GM12878 (cell line): ENCODE measurements at regions not wholly inside any gene's neighbourhood (a gene's known extent, or its start where the extent isn't known, plus 50 kb on each side); places are given as distances from the start of the nearest gene placed in this dataset.

Experiments
- ATAC-seq: fragments of 200-7000 bp; cut with Tn5 transposase; 3 replicates; pipeline ENCODE4 v1.9.1; 2020; ENCODE audit warnings: mild to moderate bottlenecking, moderate library complexity
- BruUV-seq: library from RNA; stranded (reverse); fragments of 400-500 nt; replicated peaks from 2 replicates; lab custom pipeline; 2021; lab: Mats Ljungman, UMichigan
- CTCF ChIA-PET: fragments of 300-600 bp; sonication (Branson Sonifier 250); formaldehyde crosslinking; extraction: SDS; loops from one replicate; lab custom pipeline; 2021; ENCODE audit warnings: inconsistent platforms; lab: Yijun Ruan, JAX
- POLR2A ChIA-PET: fragments of 350-600 bp; formaldehyde crosslinking; extraction: SDS; loops from one replicate; lab custom pipeline; 2021; ENCODE audit warnings: inconsistent platforms; lab: Charles Lee
- RAD21 ChIA-PET: fragments of 300-600 bp; sonication (Branson Sonifier 250); formaldehyde crosslinking; loops from one replicate; lab custom pipeline; 2023; ENCODE audit warnings: antibody characterized with exemption; ENCODE audit not compliant: unreplicated experiment; lab: Charles Lee
- SMC1A ChIA-PET: fragments of 300-600 bp; sonication (Branson Sonifier 250); formaldehyde crosslinking; loops from one replicate; lab custom pipeline; 2023; ENCODE audit not compliant: unreplicated experiment, uncharacterized antibody; lab: Charles Lee
- DNase-seq: peaks from one replicate; pipeline ENCODE4 v3.0.0-alpha.2; 2011; ENCODE audit warnings: low read depth, low spot score
- FAIRE-seq: peaks from 3 replicates; lab custom pipeline; 2011; peaks lifted over from hg19 to GRCh38; lab: Jason Lieb, UNC
- H2AFZ ChIP-seq: 2 replicates; pipeline ENCODE4 v1.6.0; 2011; ENCODE audit warnings: low read depth, low read length, control low read depth; ENCODE audit not compliant: control insufficient read depth
- H3K27ac ChIP-seq: 2 replicates; pipeline ENCODE4 v1.5.1; 2011; ENCODE audit warnings: control low read depth; ENCODE audit not compliant: control insufficient read depth, insufficient read depth
- H3K27me3 ChIP-seq, 2 experiments: replicated peaks in 1 of 2; 2 replicates each; pipeline versions ENCODE4 v1.6.0 to v1.6.1; 2011; ENCODE audit warnings: low read length in 1 of 2; ENCODE audit not compliant: control insufficient read depth in 2 of 2, insufficient read depth in 2 of 2
- H3K36me3 ChIP-seq, 2 experiments: 2 replicates each; pipeline ENCODE4 v1.5.1; 2011; ENCODE audit warnings: low read length in 1 of 2; ENCODE audit not compliant: control insufficient read depth in 2 of 2, insufficient read depth in 2 of 2
- H3K4me1 ChIP-seq: 2 replicates; pipeline ENCODE4 v1.6.1; 2011; ENCODE audit warnings: mild to moderate bottlenecking, low read length, moderate library complexity, mixed read lengths; ENCODE audit not compliant: control insufficient read depth, insufficient read depth
- H3K4me2 ChIP-seq: 2 replicates; pipeline ENCODE4 v1.6.0; 2011; ENCODE audit warnings: control low read depth; ENCODE audit not compliant: control insufficient read depth, insufficient read depth
- H3K4me3 ChIP-seq: fragments of 200-600 bp; sonication (generic); 2 replicates; pipeline ENCODE4 v1.5.1; 2016
- H3K79me2 ChIP-seq: 2 replicates; pipeline ENCODE4 v1.6.0; 2011; ENCODE audit warnings: low read length; ENCODE audit not compliant: control insufficient read depth, insufficient read depth
- H3K9ac ChIP-seq: 2 replicates; pipeline ENCODE4 v1.8.0; 2011; ENCODE audit warnings: low read length, control low read depth, mixed read lengths; ENCODE audit not compliant: control insufficient read depth, insufficient read depth
- H3K9me3 ChIP-seq: replicated peaks from 3 replicates; pipeline ENCODE4 v1.5.1; 2011; ENCODE audit warnings: mild to moderate bottlenecking, low read length; ENCODE audit not compliant: control insufficient read depth, insufficient read depth
- H4K20me1 ChIP-seq: 2 replicates; pipeline ENCODE4 v1.6.0; 2011; ENCODE audit not compliant: control insufficient read depth, insufficient read depth
- HDAC6 ChIP-seq: fragments of 200-600 bp; sonication (generic); IDR thresholded peaks from one replicate; pipeline ENCODE4 v1.8.0; 2017; ENCODE audit warnings: antibody characterized with exemption; ENCODE audit not compliant: unreplicated experiment
- IRF4 ChIP-seq: IDR thresholded peaks from 2 replicates; pipeline ENCODE4 v1.6.1; 2011; ENCODE audit warnings: low read depth, low read length
- KAT2A ChIP-seq: conservative IDR thresholded peaks from 2 replicates; pipeline ENCODE4 v1.6.1; 2011; ENCODE audit warnings: low read depth, low read length; ENCODE audit not compliant: control insufficient read depth
- NR2C1 ChIP-seq: fragments of 450-650 bp; IDR thresholded peaks from 2 replicates; pipeline ENCODE4 v1.6.1; 2017; ENCODE audit warnings: antibody characterized with exemption, mild to moderate bottlenecking, moderate library complexity
- RAD51 ChIP-seq: fragments of 450-650 bp; IDR thresholded peaks from 2 replicates; pipeline ENCODE4 v1.6.1; 2016; ENCODE audit warnings: moderate library complexity, mild to moderate bottlenecking, inconsistent platforms
- SIX5 ChIP-seq: IDR thresholded peaks from 2 replicates; pipeline ENCODE4 v1.6.1; 2011; ENCODE audit warnings: mild to moderate bottlenecking, low read depth, low read length, moderate library complexity; ENCODE audit not compliant: severe bottlenecking
- SMC3 ChIP-seq: IDR thresholded peaks from 2 replicates; pipeline ENCODE4 v1.6.1; 2011; ENCODE audit warnings: low read length, improper control_type of control experiment, borderline replicate concordance
- TCF3 ChIP-seq: IDR thresholded peaks from 2 replicates; pipeline ENCODE4 v1.6.1; 2012; ENCODE audit warnings: low read depth, mild to moderate bottlenecking, low read length, borderline replicate concordance; ENCODE audit not compliant: insufficient read depth
- YY1 ChIP-seq: IDR thresholded peaks from 2 replicates; pipeline ENCODE4 v1.6.1; 2011; ENCODE audit warnings: low read depth, mild to moderate bottlenecking, low read length
- ZSCAN29 ChIP-seq: fragments of 450-650 bp; IDR thresholded peaks from 2 replicates; pipeline ENCODE4 v1.6.1; 2017; ENCODE audit warnings: mild to moderate bottlenecking, moderate library complexity
- WGBS: methylation state at CpG from one replicate; pipeline ENCODE4 v1.1.6; 2016; ENCODE audit warnings: low lambda C conversion rate; ENCODE audit not compliant: insufficient replicate concordance, insufficient coverage; ENCODE audit errors: missing lambda C conversion rate; 5-methylcytosine and 5-hydroxymethylcytosine counted together
- in situ Hi-C: fragments of 300-500 bp; cut with MboI; formaldehyde crosslinking; loops from 9 replicates; pipeline ENCODE4 v1.14.3; 2018; ENCODE audit warnings: mixed read lengths
- intact Hi-C: fragments of 100-400 bp; cut with micrococcal nuclease; formaldehyde crosslinking; loops from one replicate; pipeline ENCODE4 v1.14.2; 2022; ENCODE audit not compliant: unreplicated experiment
- TF ChIP-seq, protein P1 (sequence below): fragments of 450-650 bp; IDR thresholded peaks from 2 replicates; pipeline ENCODE4 v1.6.1; 2017; ENCODE audit warnings: mild to moderate bottlenecking, moderate library complexity
- TF ChIP-seq, protein P2 (sequence below): fragments of 450-650 bp; conservative IDR thresholded peaks from 2 replicates; pipeline ENCODE4 v1.6.1; 2017; ENCODE audit warnings: mild to moderate bottlenecking, moderate library complexity

DNA sequence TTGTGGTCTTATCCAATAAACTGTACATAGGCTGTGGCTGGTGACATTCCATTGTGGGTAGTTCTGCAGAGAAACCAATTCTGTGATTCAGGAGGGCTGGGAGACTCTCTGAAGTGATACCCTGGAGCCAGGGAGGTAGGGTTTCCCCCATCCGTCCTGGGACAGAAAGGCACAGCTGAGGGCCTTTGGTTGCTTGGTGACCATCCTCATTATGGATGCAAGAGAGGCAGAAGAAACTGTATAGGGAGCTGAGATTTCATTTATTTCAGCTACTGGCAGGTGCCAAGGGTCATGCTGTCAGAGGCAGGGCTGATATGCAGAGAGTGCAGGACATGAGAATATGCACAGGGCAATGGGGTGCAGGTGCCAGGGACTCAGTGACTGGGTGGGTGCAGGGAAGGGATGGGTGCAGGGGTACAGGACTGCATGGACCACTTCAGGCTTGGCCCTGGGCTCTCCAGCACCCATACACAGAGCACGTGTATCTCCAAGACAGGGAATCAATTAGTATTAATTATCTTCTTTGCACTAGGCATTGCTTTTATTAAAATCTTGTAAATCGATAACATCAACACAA lies 236.5 kb downstream of the ICE1 start:
- intact Hi-C loops (no loop called here), in situ Hi-C loops (no loop called here)
- DNase-seq (no peak), FAIRE-seq (no peak), ATAC-seq (no peak)
- H4K20me1 ChIP-seq: no peaks in the 10 kb centered on the region
- ChIA-PET CTCF (no interaction called here), POLR2A (no interaction called here), RAD21 (no interaction called here), SMC1A (no interaction called here)
- 44% methylated on average over 3 of the region's 3 CpGs for WGBS
- TF ChIP-seq KAT2A: no peak
- no peak for TF ChIP-seq HDAC6
- no peak for TF ChIP-seq ZSCAN29
- TF ChIP-seq YY1: no peak
- TF ChIP-seq TCF3: no peak
- TF ChIP-seq RAD51: no peak
- TF ChIP-seq IRF4: no peak
- TF ChIP-seq, protein P1, sequence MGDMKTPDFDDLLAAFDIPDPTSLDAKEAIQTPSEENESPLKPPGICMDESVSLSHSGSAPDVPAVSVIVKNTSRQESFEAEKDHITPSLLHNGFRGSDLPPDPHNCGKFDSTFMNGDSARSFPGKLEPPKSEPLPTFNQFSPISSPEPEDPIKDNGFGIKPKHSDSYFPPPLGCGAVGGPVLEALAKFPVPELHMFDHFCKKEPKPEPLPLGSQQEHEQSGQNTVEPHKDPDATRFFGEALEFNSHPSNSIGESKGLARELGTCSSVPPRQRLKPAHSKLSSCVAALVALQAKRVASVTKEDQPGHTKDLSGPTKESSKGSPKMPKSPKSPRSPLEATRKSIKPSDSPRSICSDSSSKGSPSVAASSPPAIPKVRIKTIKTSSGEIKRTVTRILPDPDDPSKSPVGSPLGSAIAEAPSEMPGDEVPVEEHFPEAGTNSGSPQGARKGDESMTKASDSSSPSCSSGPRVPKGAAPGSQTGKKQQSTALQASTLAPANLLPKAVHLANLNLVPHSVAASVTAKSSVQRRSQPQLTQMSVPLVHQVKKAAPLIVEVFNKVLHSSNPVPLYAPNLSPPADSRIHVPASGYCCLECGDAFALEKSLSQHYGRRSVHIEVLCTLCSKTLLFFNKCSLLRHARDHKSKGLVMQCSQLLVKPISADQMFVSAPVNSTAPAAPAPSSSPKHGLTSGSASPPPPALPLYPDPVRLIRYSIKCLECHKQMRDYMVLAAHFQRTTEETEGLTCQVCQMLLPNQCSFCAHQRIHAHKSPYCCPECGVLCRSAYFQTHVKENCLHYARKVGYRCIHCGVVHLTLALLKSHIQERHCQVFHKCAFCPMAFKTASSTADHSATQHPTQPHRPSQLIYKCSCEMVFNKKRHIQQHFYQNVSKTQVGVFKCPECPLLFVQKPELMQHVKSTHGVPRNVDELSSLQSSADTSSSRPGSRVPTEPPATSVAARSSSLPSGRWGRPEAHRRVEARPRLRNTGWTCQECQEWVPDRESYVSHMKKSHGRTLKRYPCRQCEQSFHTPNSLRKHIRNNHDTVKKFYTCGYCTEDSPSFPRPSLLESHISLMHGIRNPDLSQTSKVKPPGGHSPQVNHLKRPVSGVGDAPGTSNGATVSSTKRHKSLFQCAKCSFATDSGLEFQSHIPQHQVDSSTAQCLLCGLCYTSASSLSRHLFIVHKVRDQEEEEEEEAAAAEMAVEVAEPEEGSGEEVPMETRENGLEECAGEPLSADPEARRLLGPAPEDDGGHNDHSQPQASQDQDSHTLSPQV: no peak
- TF ChIP-seq SIX5: no peak
- TF ChIP-seq, protein P2, sequence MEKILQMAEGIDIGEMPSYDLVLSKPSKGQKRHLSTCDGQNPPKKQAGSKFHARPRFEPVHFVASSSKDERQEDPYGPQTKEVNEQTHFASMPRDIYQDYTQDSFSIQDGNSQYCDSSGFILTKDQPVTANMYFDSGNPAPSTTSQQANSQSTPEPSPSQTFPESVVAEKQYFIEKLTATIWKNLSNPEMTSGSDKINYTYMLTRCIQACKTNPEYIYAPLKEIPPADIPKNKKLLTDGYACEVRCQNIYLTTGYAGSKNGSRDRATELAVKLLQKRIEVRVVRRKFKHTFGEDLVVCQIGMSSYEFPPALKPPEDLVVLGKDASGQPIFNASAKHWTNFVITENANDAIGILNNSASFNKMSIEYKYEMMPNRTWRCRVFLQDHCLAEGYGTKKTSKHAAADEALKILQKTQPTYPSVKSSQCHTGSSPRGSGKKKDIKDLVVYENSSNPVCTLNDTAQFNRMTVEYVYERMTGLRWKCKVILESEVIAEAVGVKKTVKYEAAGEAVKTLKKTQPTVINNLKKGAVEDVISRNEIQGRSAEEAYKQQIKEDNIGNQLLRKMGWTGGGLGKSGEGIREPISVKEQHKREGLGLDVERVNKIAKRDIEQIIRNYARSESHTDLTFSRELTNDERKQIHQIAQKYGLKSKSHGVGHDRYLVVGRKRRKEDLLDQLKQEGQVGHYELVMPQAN: no peak
- no peak for TF ChIP-seq SMC3
- TF ChIP-seq NR2C1: no peak
- BruUV-seq: no TSS peak
- no peak overlapping the region for H2AFZ ChIP-seq
- H3K9me3 ChIP-seq: no peaks in the 10 kb centered on the region; the same call in 2 of the 3 replicates
- no peak overlapping the region for H3K4me2 ChIP-seq
- H3K36me3 ChIP-seq: no peaks in the 10 kb centered on the region
- H3K79me2 ChIP-seq: no peaks in the 10 kb centered on the region
- H3K4me1 ChIP-seq: no peaks in the 10 kb centered on the region
- H3K27ac ChIP-seq: no peak overlapping the region
- no peak overlapping the region for H3K9ac ChIP-seq
- H3K27me3 ChIP-seq: no peaks in the 10 kb centered on the region
- H3K4me3 ChIP-seq: no peak overlapping the region
